SH-SY5Y (cell line): ENCODE measurements at regions not wholly inside any gene's neighbourhood (a gene's known extent, or its start where the extent isn't known, plus 50 kb on each side); places are given as distances from the start of the nearest gene placed in this dataset.

Source experiments
- GATA2 ChIP-seq: IDR thresholded peaks from 2 replicates; pipeline ENCODE4 v1.6.1; 2011; ENCODE audit warnings: mild to moderate bottlenecking, low read depth, low read length
- GATA3 ChIP-seq: IDR thresholded peaks from 2 replicates; pipeline ENCODE4 v1.6.1; 2011; ENCODE audit warnings: low read depth, mild to moderate bottlenecking, low read length, moderate library complexity

DNA sequence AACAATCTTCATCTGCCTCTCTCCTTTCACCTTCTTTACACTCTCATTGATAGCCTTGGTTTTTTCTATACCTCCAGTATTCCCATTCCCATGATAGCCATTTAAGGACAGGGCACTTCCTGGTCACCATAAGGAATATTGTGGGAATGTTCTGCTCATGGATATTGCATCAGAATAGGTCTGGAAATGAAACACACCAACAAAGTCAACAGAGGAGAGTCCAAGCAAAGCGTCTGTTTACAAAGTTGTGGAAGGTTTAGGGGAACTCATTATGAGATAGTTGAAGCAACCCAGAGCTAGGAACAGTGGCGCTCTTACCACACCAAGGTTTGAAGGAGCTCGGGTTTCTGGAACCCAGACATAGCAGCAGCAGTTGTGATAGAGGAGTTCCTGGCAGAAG lies 150.3 kb upstream of the TNP1 start:
- TF ChIP-seq GATA2 (no peak), GATA3 (no peak)

DNA sequence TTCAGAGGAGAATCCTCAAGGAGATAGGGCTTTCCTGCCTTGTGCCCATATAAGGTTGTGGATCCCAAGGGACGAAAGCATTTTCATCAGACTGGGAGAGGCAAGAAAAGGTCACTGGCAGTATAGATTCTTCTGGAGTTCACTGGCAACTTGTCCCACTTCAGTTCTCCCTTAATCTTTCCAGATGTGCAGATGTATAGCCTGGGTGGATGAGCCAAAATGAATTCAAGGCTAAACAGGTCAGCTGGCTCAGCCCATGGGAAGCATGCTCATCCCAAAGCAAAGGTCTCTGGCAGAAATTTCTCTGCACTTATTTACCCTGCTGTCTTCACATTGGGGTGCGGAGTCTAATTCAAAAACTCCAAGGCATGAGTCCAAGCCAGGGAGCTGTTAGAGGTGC lies 148.9 kb upstream of the TNP1 start:
- no peak for TF ChIP-seq GATA3
- TF ChIP-seq GATA2 = no peak

DNA sequence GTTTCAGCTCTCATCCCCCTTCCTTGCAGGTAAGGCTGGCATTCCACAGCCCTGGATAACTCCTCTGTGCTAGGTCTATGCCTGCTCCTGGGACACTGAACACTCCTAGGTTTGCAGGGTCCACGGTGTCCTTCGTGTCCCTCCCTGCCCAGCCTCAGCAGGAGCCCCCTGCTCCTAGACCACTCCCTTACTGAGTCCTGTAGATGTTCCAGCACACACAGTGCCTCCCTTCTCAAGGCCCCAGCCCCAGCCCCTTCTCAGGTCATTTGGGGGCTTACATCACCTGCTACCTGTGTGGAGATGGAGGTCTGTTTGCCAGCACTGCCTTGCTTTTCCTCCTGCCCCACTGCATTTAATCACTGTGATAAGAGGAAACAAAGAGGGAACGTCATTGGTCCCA lies 146.4 kb upstream of the TNP1 start:
- TF ChIP-seq GATA2 (no peak), GATA3 (no peak)

DNA sequence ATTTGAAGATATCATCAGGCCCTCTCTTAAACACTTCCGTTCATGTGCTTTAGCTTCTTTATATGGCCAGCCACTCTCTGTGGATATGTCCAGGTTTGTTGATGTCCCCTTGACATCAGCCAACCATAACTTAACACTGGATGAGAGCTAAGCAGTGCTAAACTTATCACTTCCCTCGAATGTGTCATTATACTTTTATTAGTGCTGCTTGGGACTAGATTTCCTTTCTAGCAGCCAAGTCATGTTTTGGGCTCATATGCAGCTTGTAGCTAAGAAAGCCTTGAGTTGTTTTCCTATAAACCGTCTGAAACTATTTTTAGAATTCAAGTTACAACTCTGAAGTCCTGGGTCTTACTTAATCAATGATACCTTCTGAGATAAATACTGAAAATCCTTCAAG lies 144.8 kb upstream of the TNP1 start:
- TF ChIP-seq GATA2 (no peak), GATA3 (no peak)

DNA sequence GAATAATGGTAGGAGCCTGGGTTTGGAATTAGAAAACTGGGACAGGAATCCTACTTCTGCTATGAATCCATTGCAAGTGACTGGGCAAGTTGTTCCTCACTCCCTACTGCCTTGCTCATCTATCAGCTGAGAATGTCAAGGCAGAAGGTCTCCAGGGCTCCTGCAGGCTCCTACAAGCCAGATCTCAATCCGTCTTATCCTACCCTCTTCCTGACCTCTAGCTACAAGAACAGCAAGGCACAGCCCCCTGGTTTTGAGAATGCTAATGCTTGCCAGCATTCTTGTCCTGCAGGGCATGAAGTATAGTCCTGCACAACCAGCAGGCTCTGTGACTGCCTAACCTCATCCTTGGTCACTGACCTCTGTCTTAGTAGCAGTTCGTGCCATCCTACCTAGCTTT lies 141.9 kb upstream of the TNP1 start:
- TF ChIP-seq GATA2 (no peak), GATA3 (no peak)

DNA sequence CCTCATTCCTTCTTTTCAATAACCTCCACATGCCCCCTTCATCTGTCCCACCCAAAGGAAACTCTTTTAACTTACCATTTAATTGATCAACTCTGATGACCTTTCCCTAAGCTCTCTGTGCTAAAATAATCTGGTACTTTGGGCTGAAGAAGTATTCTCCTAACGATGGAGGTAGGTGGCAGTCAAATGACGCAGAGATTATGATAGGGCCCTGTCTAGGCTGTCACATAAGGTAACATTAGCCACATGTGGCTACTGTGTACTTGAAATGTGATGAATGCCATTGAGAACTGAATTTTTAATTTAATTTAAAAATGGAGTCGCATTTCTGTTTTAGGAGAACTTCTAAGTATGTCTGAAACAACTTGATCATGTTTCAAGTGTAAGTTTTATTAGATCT lies 140.5 kb upstream of the TNP1 start:
- no peak for TF ChIP-seq GATA2
- no peak for TF ChIP-seq GATA3

DNA sequence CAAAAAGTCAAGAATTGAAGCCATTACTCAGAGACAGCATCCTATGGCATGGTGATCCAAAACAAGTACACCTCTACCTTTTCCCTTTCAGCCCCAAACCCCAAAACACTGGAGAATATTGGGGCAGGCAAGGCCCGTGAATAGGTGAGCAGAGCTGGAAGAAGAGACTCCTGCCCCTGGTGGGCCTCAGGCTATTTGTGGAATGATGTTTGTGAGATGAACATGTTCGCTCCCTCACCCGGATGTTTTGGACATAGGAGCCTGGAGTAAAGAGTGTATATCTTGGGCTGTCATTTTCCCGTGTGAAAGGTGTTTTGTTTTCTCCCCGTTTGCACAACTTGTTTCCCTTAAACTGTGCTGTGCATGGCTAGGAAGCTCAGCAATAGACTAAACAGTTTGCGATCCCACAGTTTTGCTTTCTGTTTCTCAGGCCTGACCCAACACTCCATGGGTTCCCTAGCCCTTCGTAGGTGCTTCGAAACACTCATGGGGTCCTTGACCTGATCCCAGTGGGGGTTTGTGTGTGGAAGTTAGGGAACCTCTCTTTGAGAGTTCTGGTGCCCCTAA lies 136.5 kb upstream of the TNP1 start:
- TF ChIP-seq GATA2 (no peak), GATA3 (no peak)

DNA sequence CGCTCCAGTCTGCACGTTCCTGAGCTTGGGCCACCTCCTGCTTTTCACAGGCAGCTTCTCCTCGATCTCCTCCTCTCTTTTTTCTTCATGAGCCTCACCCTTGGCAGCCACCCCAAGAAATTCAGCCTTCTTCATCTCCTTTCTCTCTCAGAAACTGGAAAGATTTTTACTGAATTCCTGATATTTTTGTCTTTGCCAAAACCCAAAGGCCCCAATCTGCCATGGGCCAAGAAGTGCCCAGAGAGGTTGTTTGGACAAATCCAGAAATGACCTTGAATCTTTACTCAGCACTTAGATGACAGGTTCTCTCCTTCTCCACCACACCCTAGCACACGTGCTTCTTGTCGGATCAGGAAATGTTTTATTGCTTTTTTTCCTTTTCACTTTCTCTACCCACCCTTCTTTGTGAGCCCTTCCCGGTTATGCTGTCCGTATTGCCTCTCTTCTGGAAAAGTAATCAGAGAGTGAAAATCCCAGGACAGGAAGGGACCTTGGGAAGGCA lies 134.5 kb upstream of the TNP1 start:
- TF ChIP-seq GATA3 = no peak
- no peak for TF ChIP-seq GATA2

DNA sequence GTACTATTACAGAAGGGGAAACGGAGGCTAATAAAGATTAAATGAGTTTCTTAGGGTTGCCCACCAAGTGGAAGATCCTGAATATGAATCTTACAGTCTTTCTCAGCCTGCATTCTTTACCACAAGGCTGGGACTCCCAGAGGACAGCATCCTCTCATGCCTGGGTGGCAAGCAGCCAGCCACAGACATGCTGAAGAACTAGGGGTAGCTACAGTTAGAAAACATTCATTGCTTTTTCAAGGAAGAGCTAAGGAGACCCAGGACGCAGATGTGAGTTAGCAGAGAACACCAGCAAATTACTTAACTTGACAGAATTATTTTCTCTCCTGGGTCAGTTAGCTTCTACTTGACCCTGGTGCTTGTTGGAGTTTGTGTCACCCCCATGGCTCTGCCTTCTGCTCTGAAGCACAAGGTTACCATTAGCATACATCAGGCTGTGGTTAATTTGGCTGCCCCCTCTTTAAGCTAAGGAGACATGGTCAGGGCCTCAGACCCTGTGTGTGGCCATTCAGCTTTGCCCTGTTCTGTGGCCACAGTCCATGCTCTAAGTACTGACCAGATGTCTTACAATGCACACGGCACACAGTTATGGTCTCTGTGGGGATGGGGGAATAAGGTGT lies 132.3 kb upstream of the TNP1 start:
- no peak for TF ChIP-seq GATA2
- TF ChIP-seq GATA3 = no peak

DNA sequence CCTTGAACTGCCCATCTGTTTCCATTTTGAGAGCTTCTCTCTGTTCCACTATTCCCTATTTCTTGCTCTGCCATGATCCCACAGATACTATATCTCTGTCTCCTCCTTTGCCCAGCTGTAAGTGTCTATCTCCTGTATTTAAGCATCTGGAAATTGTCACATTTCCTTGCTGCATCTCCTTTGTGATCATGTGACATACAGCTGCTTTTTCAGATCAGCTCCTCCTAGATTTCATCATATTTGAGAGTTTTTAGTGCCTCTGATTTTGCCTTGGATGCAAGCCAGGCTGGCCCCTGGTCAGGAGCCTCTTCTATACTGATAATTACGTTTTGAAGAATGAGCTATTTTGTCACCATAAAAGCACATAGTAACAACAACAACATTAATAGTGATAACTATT lies 131.7 kb upstream of the TNP1 start:
- TF ChIP-seq GATA2 = peak; percentile 84
- peak; percentile 72 for TF ChIP-seq GATA3

DNA sequence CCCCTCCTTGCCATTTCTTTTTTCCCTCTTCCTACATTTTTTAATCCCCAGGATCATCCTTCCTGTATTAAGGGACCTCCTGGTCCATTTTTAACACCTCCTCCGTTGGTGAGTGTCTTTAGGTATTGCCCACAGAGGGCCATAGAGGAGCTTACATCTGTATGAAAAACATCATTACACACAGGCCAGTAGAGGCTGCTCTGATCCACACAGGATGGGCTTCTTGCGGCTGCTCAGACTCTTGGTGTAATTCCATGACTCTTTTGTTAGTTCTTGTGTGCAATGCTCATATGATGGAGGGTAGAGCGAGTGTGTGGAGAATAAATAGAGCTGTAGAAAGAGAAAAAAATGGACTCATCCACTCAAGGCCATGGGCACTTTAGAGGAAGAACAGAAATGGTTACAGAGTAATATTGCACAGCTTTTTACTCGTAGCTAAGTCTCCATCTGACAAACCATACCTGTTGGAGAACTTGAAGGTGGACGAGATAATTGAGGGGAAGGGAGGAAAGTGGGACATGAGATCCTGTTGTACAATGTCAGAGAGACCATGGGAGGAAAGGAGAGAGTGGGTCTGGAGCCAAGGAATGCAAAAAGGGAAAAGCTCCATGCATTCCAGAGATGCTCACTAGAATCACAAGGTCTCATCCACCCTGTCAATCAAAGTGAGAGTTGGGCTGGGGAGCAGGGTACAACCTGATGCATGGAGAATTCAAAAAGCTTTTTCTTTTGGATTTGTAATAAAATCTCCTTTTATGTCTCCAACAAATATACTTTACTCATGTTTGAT lies 129.7 kb upstream of the TNP1 start:
- TF ChIP-seq GATA3 = no peak
- no peak for TF ChIP-seq GATA2

DNA sequence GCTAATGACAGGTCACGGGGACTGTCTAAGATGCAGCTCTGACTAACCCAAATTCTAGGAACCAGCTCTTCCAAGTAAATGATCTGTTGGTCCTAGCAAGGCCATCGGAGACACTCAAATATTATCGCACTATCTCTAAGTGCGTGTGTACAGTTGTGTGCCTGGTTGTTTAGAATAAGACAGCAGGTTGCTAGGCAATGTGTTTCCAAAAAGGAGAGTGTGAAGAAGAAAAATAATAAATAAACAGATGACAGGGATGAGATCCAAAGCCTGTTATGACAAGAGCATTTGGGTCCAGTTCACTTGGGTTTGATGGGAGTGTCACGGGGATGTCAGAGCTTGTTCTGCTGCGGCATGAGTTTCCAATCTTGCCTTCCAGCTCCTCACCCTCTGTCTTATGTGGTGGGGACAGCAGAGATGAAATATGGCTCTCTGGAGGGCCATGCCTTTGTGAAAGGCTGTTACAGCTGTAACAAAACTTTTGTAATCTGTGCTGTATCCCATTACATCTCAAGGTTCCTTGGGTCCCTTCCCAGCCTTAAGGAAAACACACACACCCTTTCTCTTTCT lies 127.5 kb upstream of the TNP1 start:
- TF ChIP-seq GATA3 = no peak
- TF ChIP-seq GATA2 = no peak

DNA sequence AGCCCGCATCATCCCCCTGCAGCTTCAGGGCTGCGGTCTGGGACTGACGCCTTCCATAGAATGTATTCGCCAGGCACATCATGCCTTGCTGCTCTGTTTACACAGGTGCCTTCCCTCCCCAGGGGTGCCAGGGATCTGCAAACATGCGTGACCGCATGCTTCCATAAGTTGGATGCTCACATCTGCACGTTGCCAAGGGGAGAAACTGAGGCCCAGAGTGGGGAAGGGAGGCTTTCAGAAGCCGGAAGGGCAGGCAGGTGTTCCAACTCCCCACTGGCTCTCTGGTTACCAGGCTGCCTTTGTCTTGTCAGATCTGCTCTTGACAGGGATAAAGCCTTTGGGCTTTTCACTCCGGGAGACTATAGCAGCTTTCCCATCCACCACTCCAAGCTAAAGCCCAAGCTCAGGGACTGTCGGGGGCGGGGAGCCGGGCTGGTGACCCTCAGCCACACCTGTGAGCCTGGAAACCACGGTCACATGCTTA lies 125.8 kb upstream of the TNP1 start:
- TF ChIP-seq GATA3 (no peak), GATA2 (no peak)

DNA sequence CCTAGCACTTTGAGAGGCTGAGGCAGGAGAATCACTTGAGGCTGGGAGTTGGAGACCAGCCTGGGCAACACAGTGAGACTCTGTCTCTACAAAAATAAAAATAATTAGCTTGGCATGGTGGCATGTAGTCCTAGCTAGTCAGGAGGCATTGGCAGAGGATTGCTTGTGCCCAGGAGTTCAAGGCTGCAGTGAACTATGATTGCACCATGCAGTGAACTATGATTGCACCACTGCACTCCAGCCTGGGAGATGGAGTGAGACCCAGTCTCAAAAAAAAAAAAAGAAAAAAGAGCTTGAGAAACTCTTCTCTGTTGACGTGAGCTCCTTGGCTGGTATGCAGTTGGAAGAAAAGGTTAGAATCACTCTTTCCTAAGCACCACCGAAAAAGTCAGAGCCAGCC lies 125.1 kb upstream of the TNP1 start:
- TF ChIP-seq GATA3 (no peak), GATA2 (no peak)
